Glomerular visceral epithelial cell (primary cell): ENCODE measurements at regions not wholly inside any gene's neighbourhood (a gene's known extent, or its start where the extent isn't known, plus 50 kb on each side); places are given as distances from the start of the nearest gene placed in this dataset.
A peak's percentile ranks its signal among the peaks of the same experiment; 100 is the strongest.

ENCODE experiments used
- DNase-seq: peaks from one replicate; pipeline ENCODE4 v3.0.0-alpha.2; 2016; ENCODE audit errors: extremely low spot score

- no peak for DNase-seq
These were observed 200.2 kb upstream of the SLC38A2 start for GRCh38 chr12:46572644-46573346.

GRCh38 chr12:46571608-46572007 lies 199.0 kb upstream of the SLC38A2 start:
- no peak for DNase-seq

GRCh38 chr12:46569826-46570439 lies 197.4 kb upstream of the SLC38A2 start:
- DNase-seq = no peak

- DNase-seq = no peak
These were observed 195.1 kb upstream of the SLC38A2 start for GRCh38 chr12:46567667-46568066.

- DNase-seq = peak; percentile 79
These were observed 190.2 kb upstream of the SLC38A2 start for GRCh38 chr12:46562625-46563225.

GRCh38 chr12:46561769-46562624 lies 189.4 kb upstream of the SLC38A2 start:
- DNase-seq = peak; percentile 21

- no peak for DNase-seq
These were observed 188.3 kb upstream of the SLC38A2 start for GRCh38 chr12:46560874-46561273.

GRCh38 chr12:46560089-46560488 lies 187.5 kb upstream of the SLC38A2 start:
- DNase-seq = no peak

GRCh38 chr12:46559311-46559710 lies 186.7 kb upstream of the SLC38A2 start:
- no peak for DNase-seq

GRCh38 chr12:46558677-46559076 lies 186.1 kb upstream of the SLC38A2 start:
- DNase-seq = no peak

GRCh38 chr12:46557539-46558373 lies 185.2 kb upstream of the SLC38A2 start:
- DNase-seq = no peak

GRCh38 chr12:46556819-46557524 lies 184.4 kb upstream of the SLC38A2 start:
- DNase-seq = peak; percentile 30

GRCh38 chr12:46556105-46556559 lies 183.6 kb upstream of the SLC38A2 start:
- peak; percentile 77 for DNase-seq

- DNase-seq = peak; percentile 40
These were observed 182.9 kb upstream of the SLC38A2 start for GRCh38 chr12:46555406-46555852.

GRCh38 chr12:46554460-46554859 lies 181.9 kb upstream of the SLC38A2 start:
- no peak for DNase-seq

- no peak for DNase-seq
These were observed 181.3 kb upstream of the SLC38A2 start for GRCh38 chr12:46553911-46554310.

GRCh38 chr12:46553266-46553665 lies 180.7 kb upstream of the SLC38A2 start:
- DNase-seq = peak; percentile 31

- DNase-seq = no peak
These were observed 177.8 kb upstream of the SLC38A2 start for GRCh38 chr12:46550266-46550879.

GRCh38 chr12:46549527-46550265 lies 177.1 kb upstream of the SLC38A2 start:
- DNase-seq = peak; percentile 40
